Body of pancreas (tissue), 4 donors: ENCODE measurements at regions not wholly inside any gene's neighbourhood (a gene's known extent, or its start where the extent isn't known, plus 50 kb on each side); places are given as distances from the start of the nearest gene placed in this dataset.

Source experiments
- ATAC-seq: fragments of 150-250 bp; one replicate; pipeline ENCODE4 v1.9.1; 2016
- DNase-seq, 4 donors: peaks; one replicate each; pipeline ENCODE4 v3.0.0-alpha.2; 2019
- H3K27ac ChIP-seq, 4 donors: fragments of 200-600 bp; sonication (generic); 1 replicate in 3 of 4; 2 replicates in 1 of 4; pipeline versions ENCODE4 v1.5.1 to v1.6.1; 2016 to 2019; ENCODE audit warnings: mild to moderate bottlenecking in 1 of 4, mixed read lengths in 1 of 4, moderate library complexity in 1 of 4
- H3K27me3 ChIP-seq, 2 donors: fragments of 200-600 bp; sonication (generic); one replicate each; pipeline ENCODE4 v1.6.0; 2016; ENCODE audit warnings: mild to moderate bottlenecking in 1 of 2
- H3K36me3 ChIP-seq, 2 donors: fragments of 200-600 bp; sonication (generic); replicated peaks in 1 of 2; 2 replicates each; pipeline ENCODE4 v1.5.1; 2016; ENCODE audit warnings: low read depth in 2 of 2; ENCODE audit not compliant: insufficient read depth in 1 of 2
- H3K4me1 ChIP-seq: fragments of 200-600 bp; sonication (generic); one replicate; pipeline ENCODE4 v1.6.0; 2016
- H3K4me3 ChIP-seq, 2 donors: fragments of 200-600 bp; sonication (generic); 1 replicate in 1 of 2; 2 replicates in 1 of 2; pipeline ENCODE4 v1.5.1; 2016 to 2019
- H3K9me3 ChIP-seq, 3 donors: fragments of 200-600 bp; sonication (generic); 1 replicate in 2 of 3; 2 replicates in 1 of 3; pipeline ENCODE4 v1.5.1; 2016
- POLR2A ChIP-seq, 3 donors: fragments of 450-650 bp; IDR thresholded peaks; one replicate each; pipeline ENCODE4 v1.6.1; 2016; ENCODE audit warnings: antibody characterized with exemption in 3 of 3, mild to moderate bottlenecking in 2 of 3
- WGBS, 2 donors: methylation state at CpG; one replicate each; pipeline ENCODE4 v1.1.5; 2017; 5-methylcytosine and 5-hydroxymethylcytosine counted together
- intact Hi-C: fragments of 100-400 bp; cut with DNase I; formaldehyde crosslinking; loops from one replicate; pipeline ENCODE4 v1.15.1; 2023
- TF ChIP-seq, protein P1 (sequence below), 7 experiments: fragments of 450-650 bp in 4 of 7; fragments of 200-600 bp in 3 of 7; sonication (generic) in 3 of 7; IDR thresholded peaks; one replicate each; pipeline ENCODE4 v1.5.1; 2016 to 2019; ENCODE audit warnings: antibody characterized with exemption in 7 of 7

DNA sequence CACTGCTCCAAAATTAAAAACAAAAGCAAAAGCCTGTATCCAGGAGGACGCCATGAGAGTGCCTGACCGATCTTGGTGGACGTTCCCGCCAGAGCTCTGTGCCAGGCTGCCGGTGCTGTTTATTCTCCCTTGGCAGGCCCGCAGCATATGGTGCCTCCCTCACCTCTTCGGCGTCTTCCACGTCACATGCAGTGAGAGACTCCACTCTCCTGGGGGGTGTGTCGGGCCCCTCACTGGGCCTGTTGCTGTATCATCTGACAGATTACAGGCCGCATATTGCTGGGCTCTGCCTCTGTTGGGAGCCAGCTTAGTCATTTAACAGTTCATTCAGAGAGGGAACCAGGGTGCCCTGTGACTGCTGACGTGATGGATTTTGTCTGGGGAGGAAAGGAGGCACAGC, 86.4 kb upstream of the ARRDC4 start:
- Histone ChIP-seq H3K27me3 (no peaks in the 10 kb centered on the region), H3K9me3 (no peaks in the 10 kb centered on the region), H3K4me1 (no peaks in the 10 kb centered on the region), H3K36me3 (no peaks in the 10 kb centered on the region), H3K27ac (no peak overlapping the region), H3K4me3 (no peak overlapping the region)
- intact Hi-C loops: no loop called here
- ATAC-seq: no peak
- TF ChIP-seq, protein P1, sequence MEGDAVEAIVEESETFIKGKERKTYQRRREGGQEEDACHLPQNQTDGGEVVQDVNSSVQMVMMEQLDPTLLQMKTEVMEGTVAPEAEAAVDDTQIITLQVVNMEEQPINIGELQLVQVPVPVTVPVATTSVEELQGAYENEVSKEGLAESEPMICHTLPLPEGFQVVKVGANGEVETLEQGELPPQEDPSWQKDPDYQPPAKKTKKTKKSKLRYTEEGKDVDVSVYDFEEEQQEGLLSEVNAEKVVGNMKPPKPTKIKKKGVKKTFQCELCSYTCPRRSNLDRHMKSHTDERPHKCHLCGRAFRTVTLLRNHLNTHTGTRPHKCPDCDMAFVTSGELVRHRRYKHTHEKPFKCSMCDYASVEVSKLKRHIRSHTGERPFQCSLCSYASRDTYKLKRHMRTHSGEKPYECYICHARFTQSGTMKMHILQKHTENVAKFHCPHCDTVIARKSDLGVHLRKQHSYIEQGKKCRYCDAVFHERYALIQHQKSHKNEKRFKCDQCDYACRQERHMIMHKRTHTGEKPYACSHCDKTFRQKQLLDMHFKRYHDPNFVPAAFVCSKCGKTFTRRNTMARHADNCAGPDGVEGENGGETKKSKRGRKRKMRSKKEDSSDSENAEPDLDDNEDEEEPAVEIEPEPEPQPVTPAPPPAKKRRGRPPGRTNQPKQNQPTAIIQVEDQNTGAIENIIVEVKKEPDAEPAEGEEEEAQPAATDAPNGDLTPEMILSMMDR (IDR thresholded peaks at IDR 0.05): no peak
- TF ChIP-seq POLR2A (IDR thresholded peaks at IDR 0.05): no peak
- no peak for DNase-seq
- 65 to 87% methylated on average over 12 of the region's 12 CpGs for WGBS, 2 donors

DNA sequence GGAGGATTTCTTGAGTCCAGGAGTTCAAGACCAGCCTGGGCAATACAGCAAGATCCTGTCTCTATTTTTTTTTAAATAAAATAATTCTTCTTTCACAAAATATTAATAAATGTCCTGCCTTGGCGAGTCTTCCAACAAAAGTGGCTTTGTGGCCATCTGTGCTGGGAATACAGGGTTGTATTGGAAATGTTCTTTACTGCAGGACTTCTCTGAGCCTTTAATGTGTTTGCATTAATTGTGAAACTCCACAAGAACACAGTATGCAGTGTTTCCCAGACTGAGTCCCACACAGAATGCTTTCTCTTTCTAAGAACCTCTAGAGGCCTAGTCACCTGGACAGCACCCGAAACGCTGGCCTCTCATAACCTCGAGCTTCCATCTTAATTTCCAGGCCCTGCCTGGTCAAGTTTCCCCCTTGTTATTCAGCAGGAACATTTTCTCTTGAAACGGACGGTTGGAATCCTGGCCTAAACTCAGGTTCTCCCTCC, 85.4 kb upstream of the ARRDC4 start:
- no peak overlapping the region for H3K4me3 ChIP-seq
- H3K4me1 ChIP-seq: no peaks in the 10 kb centered on the region
- H3K27ac ChIP-seq: peak overlapping the region in 1 of 4 donors; percentile 2
- TF ChIP-seq, protein P1 (IDR thresholded peaks at IDR 0.05): no peak
- no peak for TF ChIP-seq POLR2A (IDR thresholded peaks at IDR 0.05)
- H3K36me3 ChIP-seq: no peaks in the 10 kb centered on the region
- no peak for DNase-seq
- intact Hi-C loops: no loop called here
- 39 to 46% methylated on average over 6 of the region's 6 CpGs for WGBS, 2 donors
- no peaks in the 10 kb centered on the region for H3K9me3 ChIP-seq
- no peaks in the 10 kb centered on the region for H3K27me3 ChIP-seq
- no peak for ATAC-seq

DNA sequence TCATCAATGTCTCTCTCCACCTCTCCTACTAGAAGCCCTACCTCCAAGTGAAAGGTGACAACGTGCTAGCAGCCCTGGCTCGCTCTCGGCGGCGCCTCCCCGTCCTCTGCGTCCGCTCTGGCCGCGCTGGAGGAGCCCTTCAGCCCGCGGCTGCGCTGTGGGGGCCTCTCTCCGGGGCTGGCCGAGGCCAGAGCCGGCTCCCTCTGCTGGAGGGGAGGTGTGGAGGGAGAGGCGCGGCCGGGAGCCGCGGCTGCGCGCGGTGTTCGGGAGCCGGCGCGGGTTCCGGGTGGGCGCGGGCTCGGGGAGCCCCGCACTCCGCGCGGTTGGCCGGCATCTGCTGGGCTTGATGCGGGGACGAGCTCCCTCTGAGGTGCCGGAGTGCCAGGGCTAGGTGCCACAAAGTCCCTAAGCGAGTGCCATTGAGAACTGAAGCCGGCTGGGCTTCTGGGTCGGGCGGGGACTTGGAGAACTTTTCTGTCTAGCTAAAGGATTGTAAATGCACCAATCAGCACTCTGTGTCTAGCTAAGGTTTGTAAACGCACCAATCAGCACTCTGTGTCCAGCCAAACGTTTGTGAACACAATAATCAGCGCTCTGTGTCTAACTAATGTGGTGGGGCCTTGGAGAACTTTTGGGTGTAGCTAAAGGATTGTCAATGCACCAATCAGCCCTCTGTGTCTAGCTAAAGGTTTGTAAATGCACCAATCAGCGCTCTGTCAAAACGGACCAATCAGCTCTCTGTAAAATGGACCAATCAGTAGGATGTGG, 84.8 kb upstream of the ARRDC4 start:
- Histone ChIP-seq H3K36me3 (no peaks in the 10 kb centered on the region), H3K9me3 (no peaks in the 10 kb centered on the region), H3K27ac (peak overlapping the region in 1 of 4 donors; percentile 2), H3K4me3 (no peak overlapping the region), H3K4me1 (no peaks in the 10 kb centered on the region), H3K27me3 (no peaks in the 10 kb centered on the region)
- WGBS, 2 donors: 45 to 62% methylated on average over 30 to 39 of the region's 49 CpGs
- ATAC-seq (peak; percentile 71), DNase-seq (peak; percentile 39 to 74 (median 54))
- intact Hi-C loops: no loop called here
- TF ChIP-seq, protein P1 (IDR thresholded peaks at IDR 0.05): peak in 4 of 7 experiments; percentile 12 to 54 (median 34)
- TF ChIP-seq POLR2A (IDR thresholded peaks at IDR 0.05): peak; percentile 21 to 66 (median 54)

DNA sequence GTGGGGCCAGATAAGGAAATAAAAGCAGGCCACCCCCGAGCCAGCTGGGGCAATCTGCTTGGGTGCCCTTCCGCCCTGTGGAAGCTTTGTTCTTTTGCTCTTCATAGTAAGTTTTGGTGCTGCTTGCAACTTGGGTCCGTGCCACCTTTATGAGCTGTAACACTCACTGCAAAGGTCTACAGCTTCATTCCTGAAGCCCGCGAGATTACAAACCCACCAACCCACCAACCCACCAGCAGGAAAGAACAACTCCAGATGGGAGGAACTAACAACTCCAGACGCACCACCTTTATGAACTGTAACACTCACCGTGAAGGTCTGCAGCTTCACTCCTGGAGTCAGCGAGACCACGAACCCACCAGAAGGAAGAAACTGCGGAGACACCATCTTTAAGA, 84.2 kb upstream of the ARRDC4 start:
- Histone ChIP-seq H3K36me3 (no peaks in the 10 kb centered on the region), H3K4me1 (no peaks in the 10 kb centered on the region), H3K4me3 (no peak overlapping the region), H3K9me3 (no peaks in the 10 kb centered on the region), H3K27me3 (no peaks in the 10 kb centered on the region), H3K27ac (no peak overlapping the region)
- 63 to 81% methylated on average over 8 to 10 of the region's 10 CpGs for WGBS, 2 donors
- intact Hi-C loops: no loop called here
- TF ChIP-seq POLR2A (IDR thresholded peaks at IDR 0.05): no peak
- TF ChIP-seq, protein P1 (IDR thresholded peaks at IDR 0.05): no peak
- ATAC-seq: no peak
- DNase-seq: no peak
